Gastrocnemius medialis (tissue), 4 donors: ENCODE measurements at regions not wholly inside any gene's neighbourhood (a gene's known extent, or its start where the extent isn't known, plus 50 kb on each side); places are given as distances from the start of the nearest gene placed in this dataset.

Experiments used
- ATAC-seq, 2 donors: fragments of 150-250 bp; one replicate each; pipeline ENCODE4 v1.9.1; 2016
- DNase-seq, 2 donors: peaks; one replicate each; pipeline ENCODE4 v3.0.0-alpha.2; 2019
- H3K27ac ChIP-seq, 4 donors: fragments of 200-600 bp; sonication (generic); 1 replicate in 1 of 4; 2 replicates in 3 of 4; pipeline ENCODE4 v1.5.1; 2016 to 2018; ENCODE audit warnings: mild to moderate bottlenecking in 2 of 4, moderate library complexity in 1 of 4
- H3K27me3 ChIP-seq, 3 donors: fragments of 200-600 bp; sonication (generic) in 2 of 3; 1 replicate in 1 of 3; 2 replicates in 2 of 3; pipeline versions ENCODE4 v1.5.1 to v1.6.0; 2016 to 2019; ENCODE audit warnings: mild to moderate bottlenecking in 1 of 3, moderate library complexity in 1 of 3
- H3K36me3 ChIP-seq, 2 donors: fragments of 200-600 bp; sonication (generic) in 1 of 2; one replicate each; pipeline ENCODE4 v1.5.1; 2017 to 2018
- H3K4me1 ChIP-seq, 2 donors: fragments of 200-600 bp; sonication (generic) in 1 of 2; one replicate each; pipeline ENCODE4 v1.5.1; 2016 to 2017; ENCODE audit warnings: mild to moderate bottlenecking in 2 of 2
- H3K4me3 ChIP-seq, 4 donors: fragments of 200-600 bp; sonication (generic) in 3 of 4; 1 replicate in 1 of 4; 2 replicates in 3 of 4; pipeline ENCODE4 v1.5.1; 2016 to 2019; ENCODE audit warnings: mild to moderate bottlenecking in 2 of 4
- H3K9me3 ChIP-seq, 3 donors: fragments of 200-600 bp; sonication (generic) in 2 of 3; 1 replicate in 1 of 3; 2 replicates in 2 of 3; pipeline ENCODE4 v1.5.1; 2016 to 2019
- CTCF ChIP-seq, 5 experiments: fragments of 450-650 bp in 3 of 5; fragments of 200-600 bp in 2 of 5; sonication (generic) in 2 of 5; IDR thresholded peaks in 4 of 5; conservative IDR thresholded peaks in 1 of 5; 1 replicate in 4 of 5; 2 replicates in 1 of 5; pipeline ENCODE4 v1.5.1; 2016 to 2019; ENCODE audit warnings: antibody characterized with exemption in 5 of 5, mild to moderate bottlenecking in 3 of 5, moderate library complexity in 3 of 5
- POLR2A ChIP-seq, 2 donors: fragments of 450-650 bp; IDR thresholded peaks; one replicate each; pipeline ENCODE4 v1.6.1; 2017; ENCODE audit warnings: antibody characterized with exemption in 2 of 2, mild to moderate bottlenecking in 2 of 2, moderate library complexity in 2 of 2
- in situ Hi-C, 4 donors: fragments of 200-750 bp; cut with MboI; loops; one replicate each; pipeline versions ENCODE4 v1.15.0 to v1.8.0; 2017; ENCODE audit warnings: low sequenced_read_pairs in 4 of 4
- intact Hi-C: fragments of 100-400 bp; cut with DNase I; formaldehyde crosslinking; loops from one replicate; pipeline ENCODE4 v1.15.1; 2023; ENCODE audit warnings: low total_unique reads

- intact Hi-C loops (no loop called here), in situ Hi-C loops (no loop called here)
- no peaks in the 10 kb centered on the region for H3K4me1 ChIP-seq
- TF ChIP-seq POLR2A (IDR thresholded peaks at IDR 0.05) (no peak), CTCF (IDR thresholded peaks at IDR 0.05 in 4 of 5, conservative IDR thresholded peaks at IDR 0.05 in 1 of 5) (no peak)
- no peaks in the 10 kb centered on the region for H3K36me3 ChIP-seq
- no peak overlapping the region for H3K4me3 ChIP-seq
- DNase-seq (no peak), ATAC-seq (no peak)
- H3K27me3 ChIP-seq: no peaks in the 10 kb centered on the region
- no peaks in the 10 kb centered on the region for H3K9me3 ChIP-seq
- H3K27ac ChIP-seq: no peak overlapping the region
Observed at GRCh38 chr6:126253431-126253830, 86.5 kb upstream of the CENPW start.

GRCh38 chr6:126258150-126258549, 81.8 kb upstream of the CENPW start:
- ATAC-seq (no peak), DNase-seq (no peak)
- H3K4me1 ChIP-seq: no peaks in the 10 kb centered on the region
- H3K27ac ChIP-seq: no peak overlapping the region
- no peak overlapping the region for H3K4me3 ChIP-seq
- intact Hi-C loops (no loop called here), in situ Hi-C loops (no loop called here)
- TF ChIP-seq POLR2A (IDR thresholded peaks at IDR 0.05): no peak
- no peak for TF ChIP-seq CTCF (IDR thresholded peaks at IDR 0.05 in 4 of 5, conservative IDR thresholded peaks at IDR 0.05 in 1 of 5)
- no peaks in the 10 kb centered on the region for H3K27me3 ChIP-seq
- no peaks in the 10 kb centered on the region for H3K36me3 ChIP-seq
- H3K9me3 ChIP-seq: no peaks in the 10 kb centered on the region

GRCh38 chr6:126261792-126262421, 78.0 kb upstream of the CENPW start:
- in situ Hi-C loops: no loop called here
- H3K27ac ChIP-seq: no peak overlapping the region
- H3K9me3 ChIP-seq: no peaks in the 10 kb centered on the region
- no peaks in the 10 kb centered on the region for H3K27me3 ChIP-seq
- intact Hi-C loops: no loop called here
- no peak overlapping the region for H3K4me3 ChIP-seq
- no peak for DNase-seq
- H3K4me1 ChIP-seq: no peaks in the 10 kb centered on the region
- no peak for TF ChIP-seq POLR2A (IDR thresholded peaks at IDR 0.05)
- TF ChIP-seq CTCF (IDR thresholded peaks at IDR 0.05 in 4 of 5, conservative IDR thresholded peaks at IDR 0.05 in 1 of 5): no peak
- no peak for ATAC-seq
- H3K36me3 ChIP-seq: no peaks in the 10 kb centered on the region

GRCh38 chr6:126264265-126264664, 75.7 kb upstream of the CENPW start:
- Histone ChIP-seq H3K9me3 (no peaks in the 10 kb centered on the region), H3K4me3 (no peak overlapping the region), H3K27ac (no peak overlapping the region), H3K4me1 (no peaks in the 10 kb centered on the region), H3K27me3 (no peaks in the 10 kb centered on the region), H3K36me3 (no peaks in the 10 kb centered on the region)
- in situ Hi-C loops (no loop called here), intact Hi-C loops (no loop called here)
- ATAC-seq (no peak), DNase-seq (no peak)
- TF ChIP-seq POLR2A (IDR thresholded peaks at IDR 0.05) (no peak), CTCF (IDR thresholded peaks at IDR 0.05 in 4 of 5, conservative IDR thresholded peaks at IDR 0.05 in 1 of 5) (no peak)

- TF ChIP-seq POLR2A (IDR thresholded peaks at IDR 0.05) (no peak), CTCF (IDR thresholded peaks at IDR 0.05 in 4 of 5, conservative IDR thresholded peaks at IDR 0.05 in 1 of 5) (no peak)
- in situ Hi-C loops: no loop called here
- H3K36me3 ChIP-seq: no peaks in the 10 kb centered on the region
- no peak overlapping the region for H3K27ac ChIP-seq
- no peaks in the 10 kb centered on the region for H3K27me3 ChIP-seq
- no peaks in the 10 kb centered on the region for H3K4me1 ChIP-seq
- no peak for DNase-seq
- intact Hi-C loops: no loop called here
- no peaks in the 10 kb centered on the region for H3K9me3 ChIP-seq
- H3K4me3 ChIP-seq: no peak overlapping the region
- ATAC-seq: no peak
Observed at GRCh38 chr6:126266664-126267063, 73.3 kb upstream of the CENPW start.
